OCI-LY3 (cell line): ENCODE measurements at regions not wholly inside any gene's neighbourhood (a gene's known extent, or its start where the extent isn't known, plus 50 kb on each side); places are given as distances from the start of the nearest gene placed in this dataset.

Source experiments
- CTCF ChIP-seq: fragments of 200-600, 300-600 bp; sonication (generic); IDR thresholded peaks from 2 replicates; pipeline ENCODE4 v1.5.1; 2014; ENCODE audit warnings: antibody characterized with exemption, low read length, low read depth
- EZH2phosphoT487 ChIP-seq: fragments of 200-600 bp; shearing (Covaris generic); IDR thresholded peaks from 2 replicates; pipeline ENCODE4 v1.6.1; 2018; ENCODE audit warnings: antibody characterized with exemption, mixed run types, low read depth

DNA sequence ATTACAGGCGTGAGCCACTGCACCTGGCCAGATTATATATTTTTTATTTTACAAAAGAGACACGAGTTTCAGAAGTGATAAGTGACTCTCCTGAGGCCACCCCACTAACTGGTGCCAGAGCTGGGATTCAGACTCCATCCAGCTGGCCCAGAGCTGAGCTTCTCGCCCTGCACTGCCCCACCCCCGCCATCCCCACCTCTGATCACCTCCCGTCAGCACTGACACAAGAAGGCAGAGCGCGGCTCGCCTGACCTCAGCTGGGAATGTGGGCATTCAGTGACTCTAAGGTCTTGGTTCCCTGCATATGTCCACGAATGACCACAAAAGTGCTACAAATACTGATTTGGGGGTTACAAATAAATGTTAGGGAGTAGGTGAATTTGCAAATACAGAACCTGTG lies 56.1 kb upstream of the GALNT15 start:
- TF ChIP-seq CTCF (no peak), EZH2phosphoT487 (no peak)
